ENCODE measurements at regions not wholly inside any gene's neighbourhood (a gene's known extent, or its start where the extent isn't known, plus 50 kb on each side); places are given as distances from the start of the nearest gene placed in this dataset.

DNA sequence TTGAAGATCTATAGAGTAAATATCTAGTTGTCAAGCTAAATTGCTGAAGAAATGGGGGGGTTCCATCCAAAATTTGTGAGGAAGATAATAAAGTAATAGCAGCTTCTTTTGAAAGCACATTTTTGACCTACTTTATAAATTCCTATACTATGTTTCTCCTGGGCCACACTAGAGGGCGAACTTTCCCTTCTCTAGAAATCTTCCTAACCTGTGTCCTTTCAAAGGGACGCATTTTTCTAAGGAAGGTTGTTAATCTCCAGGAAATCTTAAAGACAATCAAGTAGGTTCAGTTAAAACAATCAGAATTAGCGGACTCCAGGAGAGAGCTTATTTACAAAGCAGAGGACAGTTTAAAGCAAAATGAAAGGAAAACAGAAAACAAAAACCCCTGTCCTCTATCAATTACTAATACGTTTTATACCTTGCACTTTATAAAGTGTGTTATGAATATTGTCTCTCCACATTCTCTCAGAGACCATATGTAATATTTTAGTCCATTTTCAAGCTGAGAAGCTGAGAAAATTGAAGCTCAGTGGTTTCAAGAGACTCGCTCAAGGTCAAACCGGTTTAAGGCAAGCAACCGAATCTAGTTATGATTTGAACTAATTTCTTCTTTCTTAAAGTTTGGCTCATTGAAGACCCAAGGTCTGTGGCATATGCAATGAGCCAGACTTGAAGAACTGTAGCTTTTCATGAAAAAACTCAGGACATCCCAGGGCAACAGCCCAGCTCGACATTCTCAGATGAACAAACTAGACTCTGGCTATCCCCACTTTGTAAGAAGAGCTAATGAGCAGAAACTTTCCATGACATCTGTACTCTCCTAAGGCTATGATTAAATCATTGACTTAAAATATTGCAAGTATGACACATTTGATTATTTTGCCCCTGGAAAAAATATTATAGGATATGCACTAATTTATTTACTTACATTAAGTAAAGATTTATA is 273.6 kb downstream of the PAX3 start:
- Histone ChIP-seq H3K9ac (ENCODE audit: insufficient read depth, low read length, poor library complexity, severe bottlenecking) (no peak overlapping the region), H3K4me2 (replicated peaks; ENCODE audit: extremely low read depth, low read length, poor library complexity, severe bottlenecking) (no peak overlapping the region), H2AFZ (ENCODE audit: insufficient read depth, low read depth, low read length, poor library complexity, severe bottlenecking) (no peak overlapping the region), H3K27ac (ENCODE audit: low read depth in 1 of 2, low read length in 2 of 2) (no peak overlapping the region), H3K27me3 (ENCODE audit: control insufficient read depth in 2 of 2, insufficient read depth in 2 of 2, low read length in 2 of 2) (peaks cover 4% of the 10 kb centered on the region in 2 donors), H4K20me1 (ENCODE audit: insufficient read depth, low read length) (no peaks in the 10 kb centered on the region), H3K4me3 (replicated peaks in 1 of 3; ENCODE audit: low read depth in 2 of 3, low read length in 3 of 3) (no peak overlapping the region), H3K36me3 (replicated peaks in 1 of 2; ENCODE audit: control insufficient read depth in 1 of 2, insufficient read depth in 2 of 2, low read length in 2 of 2) (no peaks in the 10 kb centered on the region), H3K4me1 (ENCODE audit: control insufficient read depth in 1 of 2, insufficient read depth in 2 of 2, low read length in 2 of 2) (no peaks in the 10 kb centered on the region), H3K79me2 (ENCODE audit: insufficient read depth, low read length) (no peaks in the 10 kb centered on the region), H3K9me3 (replicated peaks in 1 of 2; ENCODE audit: control insufficient read depth in 1 of 2, insufficient read depth in 1 of 2, low read length in 2 of 2) (no peaks in the 10 kb centered on the region)
- TF ChIP-seq, protein P1, sequence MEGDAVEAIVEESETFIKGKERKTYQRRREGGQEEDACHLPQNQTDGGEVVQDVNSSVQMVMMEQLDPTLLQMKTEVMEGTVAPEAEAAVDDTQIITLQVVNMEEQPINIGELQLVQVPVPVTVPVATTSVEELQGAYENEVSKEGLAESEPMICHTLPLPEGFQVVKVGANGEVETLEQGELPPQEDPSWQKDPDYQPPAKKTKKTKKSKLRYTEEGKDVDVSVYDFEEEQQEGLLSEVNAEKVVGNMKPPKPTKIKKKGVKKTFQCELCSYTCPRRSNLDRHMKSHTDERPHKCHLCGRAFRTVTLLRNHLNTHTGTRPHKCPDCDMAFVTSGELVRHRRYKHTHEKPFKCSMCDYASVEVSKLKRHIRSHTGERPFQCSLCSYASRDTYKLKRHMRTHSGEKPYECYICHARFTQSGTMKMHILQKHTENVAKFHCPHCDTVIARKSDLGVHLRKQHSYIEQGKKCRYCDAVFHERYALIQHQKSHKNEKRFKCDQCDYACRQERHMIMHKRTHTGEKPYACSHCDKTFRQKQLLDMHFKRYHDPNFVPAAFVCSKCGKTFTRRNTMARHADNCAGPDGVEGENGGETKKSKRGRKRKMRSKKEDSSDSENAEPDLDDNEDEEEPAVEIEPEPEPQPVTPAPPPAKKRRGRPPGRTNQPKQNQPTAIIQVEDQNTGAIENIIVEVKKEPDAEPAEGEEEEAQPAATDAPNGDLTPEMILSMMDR (IDR thresholded peaks at IDR 0.05) = peak; percentile 23
- no peak for DNase-seq
- Mint-ChIP-seq H3K9me3 (peaks cover 0 to 3% (median 0%) of the 10 kb centered on the region in 7 donors), H3K4me3 (no peak overlapping the region), H3K4me1 (no peaks in the 10 kb centered on the region), H3K27ac (no peak overlapping the region), H3K36me3 (no peaks in the 10 kb centered on the region), H3K27me3 (ENCODE audit: low read depth in 3 of 3) (peaks cover 2 to 5% (median 5%) of the 10 kb centered on the region in 3 donors)
- intact Hi-C loops (cut with micrococcal nuclease) = no loop called here
- 79% methylated on average over 2 of the region's 8 CpGs for WGBS (ENCODE audit: insufficient coverage)

DNA sequence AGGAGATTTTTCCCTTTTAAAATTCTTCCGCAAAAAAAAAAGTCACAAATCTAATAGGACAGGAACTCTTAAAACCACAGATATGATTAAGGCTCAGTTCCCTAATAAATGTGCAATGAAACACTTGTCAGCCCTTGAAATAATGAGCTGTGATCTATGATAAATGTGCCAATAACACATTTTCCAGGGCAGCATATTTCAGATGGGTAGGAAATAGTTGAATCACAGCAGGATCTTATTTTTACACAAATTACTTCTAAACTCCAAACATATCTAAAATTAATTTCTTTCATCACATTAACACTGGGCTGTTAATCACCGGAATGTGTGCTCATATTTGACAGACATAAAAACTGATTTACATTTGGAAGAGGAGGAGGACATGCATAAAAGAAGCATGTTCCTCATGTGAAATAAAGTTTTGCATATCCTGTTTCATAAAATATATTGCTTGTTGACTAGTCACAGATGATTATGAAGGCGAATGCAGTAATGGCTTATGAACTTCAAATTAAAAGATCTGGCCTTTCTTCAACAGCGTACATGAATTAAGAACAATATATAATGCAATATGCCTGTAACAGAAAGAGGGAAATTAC is 281.4 kb downstream of the PAX3 start:
- H3K27ac ChIP-seq (ENCODE audit: low read depth in 1 of 2, low read length in 2 of 2) = no peak overlapping the region
- WGBS (ENCODE audit: insufficient coverage) = no CpG with 5 or more reads among the region's 4 CpGs
- no peaks in the 10 kb centered on the region for H3K79me2 ChIP-seq (ENCODE audit: insufficient read depth, low read length)
- no peaks in the 10 kb centered on the region for H3K36me3 Mint-ChIP-seq
- H3K27me3 Mint-ChIP-seq (ENCODE audit: low read depth in 3 of 3) = peaks cover 0 to 2% (median 0%) of the 10 kb centered on the region in 3 donors
- no peaks in the 10 kb centered on the region for H3K4me1 Mint-ChIP-seq
- H3K4me1 ChIP-seq (ENCODE audit: control insufficient read depth in 1 of 2, insufficient read depth in 2 of 2, low read length in 2 of 2) = no peaks in the 10 kb centered on the region
- intact Hi-C loops (cut with micrococcal nuclease) = no loop called here
- H3K4me3 Mint-ChIP-seq = no peak overlapping the region
- H4K20me1 ChIP-seq (ENCODE audit: insufficient read depth, low read length) = no peaks in the 10 kb centered on the region
- H2AFZ ChIP-seq (ENCODE audit: insufficient read depth, low read depth, low read length, poor library complexity, severe bottlenecking) = no peak overlapping the region
- peaks cover 0 to 1% (median 0%) of the 10 kb centered on the region in 7 donors for H3K9me3 Mint-ChIP-seq
- H3K4me2 ChIP-seq (replicated peaks; ENCODE audit: extremely low read depth, low read length, poor library complexity, severe bottlenecking) = no peak overlapping the region
- no peak overlapping the region for H3K9ac ChIP-seq (ENCODE audit: insufficient read depth, low read length, poor library complexity, severe bottlenecking)
- no peaks in the 10 kb centered on the region for H3K36me3 ChIP-seq (replicated peaks in 1 of 2; ENCODE audit: control insufficient read depth in 1 of 2, insufficient read depth in 2 of 2, low read length in 2 of 2)
- H3K27me3 ChIP-seq (ENCODE audit: control insufficient read depth in 2 of 2, insufficient read depth in 2 of 2, low read length in 2 of 2) = no peaks in the 10 kb centered on the region
- no peak overlapping the region for H3K27ac Mint-ChIP-seq
- H3K9me3 ChIP-seq (replicated peaks in 1 of 2; ENCODE audit: control insufficient read depth in 1 of 2, insufficient read depth in 1 of 2, low read length in 2 of 2) = no peaks in the 10 kb centered on the region
- no peak overlapping the region for H3K4me3 ChIP-seq (replicated peaks in 1 of 3; ENCODE audit: low read depth in 2 of 3, low read length in 3 of 3)
- TF ChIP-seq, protein P1 (IDR thresholded peaks at IDR 0.05) = no peak
- DNase-seq = no peak

All from CD14-positive monocyte (primary cell).